B cell (primary cell): ENCODE measurements at regions not wholly inside any gene's neighbourhood (a gene's known extent, or its start where the extent isn't known, plus 50 kb on each side); places are given as distances from the start of the nearest gene placed in this dataset.

Source experiments
- ATAC-seq: fragments of 200-7000 bp; cut with Tn5 transposase; one replicate; pipeline ENCODE4 v1.10.0; 2021; ENCODE audit warnings: low read depth, mild to moderate bottlenecking, moderate number of reproducible peaks, moderate library complexity
- CTCF ChIA-PET: fragments of 350-600 bp; sonication (Branson Sonifier 250); formaldehyde crosslinking; loops from one replicate; lab custom pipeline; 2021; ENCODE audit warnings: antibody characterized with exemption, inconsistent platforms; lab: Charles Lee
- POLR2A ChIA-PET: fragments of 350-600 bp; sonication (Branson Sonifier 250); formaldehyde crosslinking; loops from one replicate; lab custom pipeline; 2021; ENCODE audit warnings: antibody characterized with exemption; lab: Charles Lee
- DNase-seq: peaks from one replicate; pipeline ENCODE4 v3.0.0; 2013
- H2AFZ ChIP-seq: 2 replicates; pipeline ENCODE4 v1.6.1; 2012; ENCODE audit warnings: mild to moderate bottlenecking, low read depth, low read length; ENCODE audit not compliant: insufficient read depth, poor library complexity, severe bottlenecking
- H3K27ac ChIP-seq, 2 donors: 1 replicate in 1 of 2; 2 replicates in 1 of 2; pipeline ENCODE4 v1.5.1; 2012 to 2013; ENCODE audit warnings: low read length in 2 of 2, mild to moderate bottlenecking in 2 of 2, moderate library complexity in 1 of 2
- H3K27me3 ChIP-seq, 4 experiments: fragments of 200-600 bp in 1 of 4; sonication (generic) in 1 of 4; replicated peaks in 1 of 4; 1 replicate in 2 of 4; 2 replicates in 2 of 4; pipeline versions ENCODE4 v1.6.1 to v1.7.0; 2013 to 2016; ENCODE audit warnings: low read length in 3 of 4, mild to moderate bottlenecking in 2 of 4, mixed read lengths in 1 of 4, moderate library complexity in 1 of 4; ENCODE audit not compliant: insufficient read depth in 4 of 4, control insufficient read depth in 3 of 4; ENCODE audit errors: control extremely low read depth in 1 of 4
- H3K36me3 ChIP-seq, 2 experiments: replicated peaks in 1 of 2; 1 replicate in 1 of 2; 2 replicates in 1 of 2; pipeline versions ENCODE4 v1.6.1 to v1.7.1; 2013; ENCODE audit warnings: low read length in 1 of 2; ENCODE audit not compliant: insufficient read depth in 2 of 2, control insufficient read depth in 1 of 2; ENCODE audit errors: control extremely low read depth in 1 of 2, extremely low read depth in 1 of 2
- H3K4me1 ChIP-seq, 2 donors: fragments of 200-600 bp in 1 of 2; sonication (generic) in 1 of 2; 1 replicate in 1 of 2; 2 replicates in 1 of 2; pipeline versions ENCODE4 v1.5.1 to v1.6.1; 2013 to 2017; ENCODE audit warnings: low read length in 2 of 2; ENCODE audit not compliant: control insufficient read depth in 2 of 2, insufficient read depth in 2 of 2
- H3K4me2 ChIP-seq: replicated peaks from 2 replicates; pipeline ENCODE3; 2012; ENCODE audit warnings: mild to moderate bottlenecking, low read depth, low read length; ENCODE audit not compliant: poor library complexity, severe bottlenecking
- H3K4me3 ChIP-seq, 5 experiments: fragments of 200-600 bp in 1 of 5; sonication (generic) in 1 of 5; 1 replicate in 3 of 5; 2 replicates in 2 of 5; pipeline versions ENCODE4 v1.5.1 to v1.7.0; 2011 to 2016; ENCODE audit warnings: low read length in 4 of 5, mild to moderate bottlenecking in 4 of 5, low read depth in 2 of 5, control low read depth in 1 of 5, moderate library complexity in 1 of 5; ENCODE audit not compliant: insufficient read depth in 1 of 5; ENCODE audit errors: control extremely low read depth in 1 of 5, extremely low read depth in 1 of 5
- H3K79me2 ChIP-seq: fragments of 200-600 bp; sonication (generic); one replicate; pipeline ENCODE4 v1.6.0; 2016; ENCODE audit warnings: low read length; ENCODE audit not compliant: control insufficient read depth, insufficient read depth
- H3K9ac ChIP-seq: fragments of 200-600 bp; sonication (generic); 2 replicates; pipeline ENCODE4 v1.6.1; 2017; ENCODE audit warnings: mild to moderate bottlenecking, low read length, moderate library complexity
- H3K9me3 ChIP-seq, 3 donors: one replicate each; pipeline versions ENCODE4 v1.6.1 to v1.7.1; 2013; ENCODE audit warnings: low read length in 2 of 3; ENCODE audit not compliant: control insufficient read depth in 2 of 3, insufficient read depth in 1 of 3; ENCODE audit errors: control extremely low read depth in 1 of 3
- H4K20me1 ChIP-seq: 2 replicates; pipeline ENCODE4 v1.6.0; 2012; ENCODE audit warnings: mild to moderate bottlenecking, low read length; ENCODE audit not compliant: insufficient read depth, control insufficient read depth, poor library complexity, severe bottlenecking
- H3K27ac Mint-ChIP-seq: one replicate; pipeline ENCODE4 v1.8.0; 2021; ENCODE audit warnings: mixed read lengths
- H3K27me3 Mint-ChIP-seq: one replicate; pipeline ENCODE4 v1.8.0; 2021; ENCODE audit warnings: mixed read lengths
- H3K4me1 Mint-ChIP-seq: one replicate; pipeline ENCODE4 v1.8.0; 2021; ENCODE audit warnings: mixed read lengths
- H3K4me3 Mint-ChIP-seq: one replicate; pipeline ENCODE4 v1.8.0; 2021; ENCODE audit warnings: mixed read lengths
- H3K9me3 Mint-ChIP-seq: one replicate; pipeline ENCODE4 v1.8.0; 2022; ENCODE audit warnings: mixed read lengths; ENCODE audit not compliant: insufficient read depth
- CTCF ChIP-seq: fragments of 200-600 bp; IDR thresholded peaks from one replicate; pipeline ENCODE4 v1.8.0; 2022; ENCODE audit warnings: antibody characterized with exemption, mild to moderate bottlenecking
- EZH2 ChIP-seq: IDR thresholded peaks from 2 replicates; pipeline ENCODE4 v1.6.1; 2012; ENCODE audit warnings: borderline replicate concordance, low read depth, mild to moderate bottlenecking, moderate library complexity, low read length; ENCODE audit not compliant: insufficient read depth, poor library complexity, severe bottlenecking
- WGBS: methylation state at CpG from one replicate; pipeline ENCODE4 v1.1.5; 2013; ENCODE audit warnings: missing lambda C conversion rate; ENCODE audit not compliant: insufficient coverage; 5-methylcytosine and 5-hydroxymethylcytosine counted together
- intact Hi-C: fragments of 100-400 bp; cut with micrococcal nuclease; formaldehyde crosslinking; loops from one replicate; pipeline ENCODE4 v1.10.0; 2022

- DNase-seq (no peak), ATAC-seq (no peak)
- no peaks in the 10 kb centered on the region for H3K4me1 ChIP-seq
- H3K9ac ChIP-seq, result no peak overlapping the region
- ChIA-PET CTCF (no interaction called here), POLR2A (no interaction called here)
- 45% methylated on average over 3 of the region's 14 CpGs for WGBS
- Mint-ChIP-seq H3K9me3 (no peaks in the 10 kb centered on the region), H3K27me3 (no peaks in the 10 kb centered on the region), H3K4me3 (no peak overlapping the region), H3K27ac (no peak overlapping the region), H3K4me1 (no peaks in the 10 kb centered on the region)
- TF ChIP-seq CTCF (no peak), EZH2 (no peak)
- no peaks in the 10 kb centered on the region for H3K9me3 ChIP-seq
- H2AFZ ChIP-seq, result no peak overlapping the region
- H3K4me2 ChIP-seq, result no peak overlapping the region
- H3K27ac ChIP-seq, result no peak overlapping the region
- no peaks in the 10 kb centered on the region for H3K27me3 ChIP-seq
- no peaks in the 10 kb centered on the region for H3K36me3 ChIP-seq
- no peaks in the 10 kb centered on the region for H4K20me1 ChIP-seq
- H3K79me2 ChIP-seq, result no peaks in the 10 kb centered on the region
- H3K4me3 ChIP-seq, result no peak overlapping the region
- intact Hi-C loops, result no loop called here
Observed at GRCh38 chr20:51926670-51927305, 124.5 kb upstream of the SALL4 start.

- ChIA-PET POLR2A (no interaction called here), CTCF (no interaction called here)
- Mint-ChIP-seq H3K27ac (no peak overlapping the region), H3K4me3 (no peak overlapping the region), H3K27me3 (no peaks in the 10 kb centered on the region), H3K4me1 (no peaks in the 10 kb centered on the region), H3K9me3 (no peaks in the 10 kb centered on the region)
- Histone ChIP-seq H3K9me3 (no peaks in the 10 kb centered on the region), H3K36me3 (no peaks in the 10 kb centered on the region), H3K9ac (no peak overlapping the region), H3K4me1 (no peaks in the 10 kb centered on the region), H3K27me3 (no peaks in the 10 kb centered on the region), H3K4me2 (no peak overlapping the region), H4K20me1 (no peaks in the 10 kb centered on the region), H3K4me3 (no peak overlapping the region), H3K27ac (no peak overlapping the region), H2AFZ (no peak overlapping the region), H3K79me2 (no peaks in the 10 kb centered on the region)
- TF ChIP-seq EZH2, result no peak
- no peak for TF ChIP-seq CTCF
- ATAC-seq, result no peak
- intact Hi-C loops, result no loop called here
- no CpG with 5 or more reads among the region's 3 CpGs for WGBS
- no peak for DNase-seq
Observed at GRCh38 chr20:51924509-51924908, 122.2 kb upstream of the SALL4 start.
